ENCODE measurements at regions not wholly inside any gene's neighbourhood (a gene's known extent, or its start where the extent isn't known, plus 50 kb on each side); places are given as distances from the start of the nearest gene placed in this dataset.

DNA sequence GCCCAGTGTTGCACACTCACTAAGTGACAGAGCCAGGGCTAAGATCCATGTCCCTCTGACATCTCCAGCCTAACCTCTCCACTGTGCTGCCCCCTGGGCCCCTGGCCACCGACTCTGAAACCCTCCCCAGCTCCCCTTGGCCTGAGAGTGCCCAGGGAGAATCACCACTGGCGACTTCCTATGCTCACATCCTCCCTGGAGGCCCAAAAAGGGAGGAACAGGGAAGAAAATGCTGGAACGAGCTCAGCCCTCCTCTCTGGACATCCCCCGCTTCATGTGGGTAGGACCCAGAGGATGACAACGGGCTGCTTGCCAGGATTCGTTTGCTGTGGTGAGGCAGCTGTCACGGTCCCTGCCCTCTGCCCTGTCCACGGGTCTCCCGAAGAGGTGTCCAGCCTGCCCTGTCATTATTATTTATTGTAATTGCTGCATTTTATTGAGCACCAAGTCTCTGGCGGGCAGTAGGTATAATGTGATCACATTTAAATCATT lies 153.5 kb upstream of the RPL38 start:
- no peak overlapping the region for H3K27ac ChIP-seq (ENCODE audit: low read length in 2 of 2)
- no peaks in the 10 kb centered on the region for H3K36me3 ChIP-seq (replicated peaks in 1 of 2; ENCODE audit: control extremely low read depth in 1 of 2, control insufficient read depth in 1 of 2, extremely low read depth in 1 of 2, insufficient read depth in 2 of 2, low read length in 1 of 2)
- no peak overlapping the region for H3K27ac Mint-ChIP-seq
- H4K20me1 ChIP-seq (ENCODE audit: control insufficient read depth, insufficient read depth, low read length, poor library complexity, severe bottlenecking), result no peaks in the 10 kb centered on the region
- peaks cover 0 to 2% (median 0%) of the 10 kb centered on the region in 4 experiments for H3K27me3 ChIP-seq (replicated peaks in 1 of 4; ENCODE audit: control extremely low read depth in 1 of 4, control insufficient read depth in 3 of 4, insufficient read depth in 4 of 4, low read length in 3 of 4)
- H3K79me2 ChIP-seq (ENCODE audit: control insufficient read depth, insufficient read depth, low read length), result no peaks in the 10 kb centered on the region
- H3K4me2 ChIP-seq (replicated peaks; ENCODE audit: low read depth, low read length, poor library complexity, severe bottlenecking), result no peak overlapping the region
- peaks cover 36% of the 10 kb centered on the region for H3K27me3 Mint-ChIP-seq
- no peak for ATAC-seq (ENCODE audit: low read depth)
- POLR2A ChIA-PET, result no interaction called here
- 67% methylated on average over 8 of the region's 10 CpGs for WGBS (ENCODE audit: insufficient coverage)
- no peaks in the 10 kb centered on the region for H3K9me3 Mint-ChIP-seq (ENCODE audit: insufficient read depth)
- H2AFZ ChIP-seq (ENCODE audit: insufficient read depth, low read depth, low read length, poor library complexity, severe bottlenecking), result no peak overlapping the region
- no peak overlapping the region for H3K9ac ChIP-seq (ENCODE audit: low read length)
- intact Hi-C loops (cut with micrococcal nuclease), result no loop called here
- no peak for TF ChIP-seq CTCF (IDR thresholded peaks at IDR 0.05)
- TF ChIP-seq EZH2 (IDR thresholded peaks at IDR 0.05; ENCODE audit: borderline replicate concordance, insufficient read depth, low read depth, low read length, poor library complexity, severe bottlenecking), result no peak
- no peaks in the 10 kb centered on the region for H3K4me1 Mint-ChIP-seq
- H3K4me3 Mint-ChIP-seq, result no peak overlapping the region
- no peak for DNase-seq
- no peak overlapping the region for H3K4me3 ChIP-seq (ENCODE audit: control extremely low read depth in 1 of 5, extremely low read depth in 1 of 5, insufficient read depth in 1 of 5, low read depth in 2 of 5, low read length in 4 of 5)
- CTCF ChIA-PET, result no interaction called here
- no peaks in the 10 kb centered on the region for H3K9me3 ChIP-seq (ENCODE audit: control extremely low read depth in 1 of 3, control insufficient read depth in 2 of 3, insufficient read depth in 1 of 3, low read length in 2 of 3)
- no peaks in the 10 kb centered on the region for H3K4me1 ChIP-seq (ENCODE audit: control insufficient read depth in 2 of 2, insufficient read depth in 2 of 2, low read length in 2 of 2)

DNA sequence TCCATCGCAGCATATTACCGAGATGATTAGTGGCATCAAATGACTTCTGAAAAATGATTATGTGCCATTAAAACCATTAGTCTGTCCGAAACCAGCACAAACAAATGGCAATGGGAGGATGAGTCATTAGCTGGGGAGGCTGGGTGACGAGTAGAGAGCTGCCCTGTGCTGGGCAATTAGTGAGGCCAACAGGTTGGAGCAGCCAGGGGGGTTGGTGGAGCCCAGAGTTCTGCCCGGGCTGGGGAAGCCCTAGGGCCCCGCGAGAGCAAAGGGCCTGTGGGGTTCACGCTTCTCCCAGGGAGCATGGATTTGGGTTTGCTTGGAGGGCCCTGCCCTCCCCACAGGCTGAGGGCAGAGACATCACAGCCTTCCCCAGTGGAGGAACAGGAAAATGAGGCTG lies 152.1 kb upstream of the RPL38 start:
- Histone ChIP-seq H3K9me3 (ENCODE audit: control extremely low read depth in 1 of 3, control insufficient read depth in 2 of 3, insufficient read depth in 1 of 3, low read length in 2 of 3) (no peaks in the 10 kb centered on the region), H3K36me3 (replicated peaks in 1 of 2; ENCODE audit: control extremely low read depth in 1 of 2, control insufficient read depth in 1 of 2, extremely low read depth in 1 of 2, insufficient read depth in 2 of 2, low read length in 1 of 2) (no peaks in the 10 kb centered on the region), H3K27me3 (replicated peaks in 1 of 4; ENCODE audit: control extremely low read depth in 1 of 4, control insufficient read depth in 3 of 4, insufficient read depth in 4 of 4, low read length in 3 of 4) (peaks cover 0 to 7% (median 0%) of the 10 kb centered on the region in 4 experiments), H3K79me2 (ENCODE audit: control insufficient read depth, insufficient read depth, low read length) (no peaks in the 10 kb centered on the region), H3K27ac (ENCODE audit: low read length in 2 of 2) (no peak overlapping the region), H4K20me1 (ENCODE audit: control insufficient read depth, insufficient read depth, low read length, poor library complexity, severe bottlenecking) (no peaks in the 10 kb centered on the region), H3K4me1 (ENCODE audit: control insufficient read depth in 2 of 2, insufficient read depth in 2 of 2, low read length in 2 of 2) (no peaks in the 10 kb centered on the region), H3K9ac (ENCODE audit: low read length) (no peak overlapping the region), H3K4me3 (ENCODE audit: control extremely low read depth in 1 of 5, extremely low read depth in 1 of 5, insufficient read depth in 1 of 5, low read depth in 2 of 5, low read length in 4 of 5) (no peak overlapping the region), H3K4me2 (replicated peaks; ENCODE audit: low read depth, low read length, poor library complexity, severe bottlenecking) (no peak overlapping the region), H2AFZ (ENCODE audit: insufficient read depth, low read depth, low read length, poor library complexity, severe bottlenecking) (no peak overlapping the region)
- TF ChIP-seq EZH2 (IDR thresholded peaks at IDR 0.05; ENCODE audit: borderline replicate concordance, insufficient read depth, low read depth, low read length, poor library complexity, severe bottlenecking) (no peak), CTCF (IDR thresholded peaks at IDR 0.05) (no peak)
- Mint-ChIP-seq H3K4me3 (no peak overlapping the region), H3K27ac (no peak overlapping the region), H3K4me1 (no peaks in the 10 kb centered on the region), H3K9me3 (ENCODE audit: insufficient read depth) (no peaks in the 10 kb centered on the region), H3K27me3 (peaks cover 36% of the 10 kb centered on the region)
- intact Hi-C loops (cut with micrococcal nuclease), result no loop called here
- ATAC-seq (ENCODE audit: low read depth) (no peak), DNase-seq (no peak)
- 86% methylated on average over 8 of the region's 8 CpGs for WGBS (ENCODE audit: insufficient coverage)
- ChIA-PET POLR2A (no interaction called here), CTCF (no interaction called here)

Data from B cell (primary cell).